ENCODE measurements at regions not wholly inside any gene's neighbourhood (a gene's known extent, or its start where the extent isn't known, plus 50 kb on each side); places are given as distances from the start of the nearest gene placed in this dataset.

DNA sequence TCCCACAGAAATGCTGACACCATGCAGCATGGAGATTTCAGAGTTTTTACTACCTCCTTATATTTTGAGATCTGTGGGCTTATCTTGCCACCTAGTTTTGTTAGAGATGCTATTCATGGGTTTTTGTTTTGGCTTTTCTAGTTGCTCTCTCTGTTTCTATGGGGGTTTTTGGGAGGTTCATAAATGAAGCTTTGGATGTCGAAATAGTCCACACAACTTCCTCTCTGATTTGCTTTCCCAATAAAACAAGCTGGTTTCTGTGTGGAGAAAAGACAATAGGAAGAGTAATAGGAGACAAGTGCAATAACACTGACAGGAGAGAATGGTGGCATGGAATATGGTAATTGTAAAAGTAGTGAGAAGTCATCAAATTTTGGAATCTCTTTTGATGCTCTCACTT lies 106.8 kb upstream of the GPR149 start:
- TF ChIP-seq, protein P1, sequence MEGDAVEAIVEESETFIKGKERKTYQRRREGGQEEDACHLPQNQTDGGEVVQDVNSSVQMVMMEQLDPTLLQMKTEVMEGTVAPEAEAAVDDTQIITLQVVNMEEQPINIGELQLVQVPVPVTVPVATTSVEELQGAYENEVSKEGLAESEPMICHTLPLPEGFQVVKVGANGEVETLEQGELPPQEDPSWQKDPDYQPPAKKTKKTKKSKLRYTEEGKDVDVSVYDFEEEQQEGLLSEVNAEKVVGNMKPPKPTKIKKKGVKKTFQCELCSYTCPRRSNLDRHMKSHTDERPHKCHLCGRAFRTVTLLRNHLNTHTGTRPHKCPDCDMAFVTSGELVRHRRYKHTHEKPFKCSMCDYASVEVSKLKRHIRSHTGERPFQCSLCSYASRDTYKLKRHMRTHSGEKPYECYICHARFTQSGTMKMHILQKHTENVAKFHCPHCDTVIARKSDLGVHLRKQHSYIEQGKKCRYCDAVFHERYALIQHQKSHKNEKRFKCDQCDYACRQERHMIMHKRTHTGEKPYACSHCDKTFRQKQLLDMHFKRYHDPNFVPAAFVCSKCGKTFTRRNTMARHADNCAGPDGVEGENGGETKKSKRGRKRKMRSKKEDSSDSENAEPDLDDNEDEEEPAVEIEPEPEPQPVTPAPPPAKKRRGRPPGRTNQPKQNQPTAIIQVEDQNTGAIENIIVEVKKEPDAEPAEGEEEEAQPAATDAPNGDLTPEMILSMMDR (conservative IDR thresholded peaks at IDR 0.05) = no peak
- TF ChIP-seq ZFX (IDR thresholded peaks at IDR 0.05) = no peak
